Ureter (tissue), 1 donor: ENCODE measurements at regions not wholly inside any gene's neighbourhood (a gene's known extent, or its start where the extent isn't known, plus 50 kb on each side); places are given as distances from the start of the nearest gene placed in this dataset.

ENCODE experiments used
- DNase-seq: peaks from one replicate; pipeline ENCODE4 v3.0.0-alpha.2; 2020; ENCODE audit warnings: low spot score
- donor health status: DM: yes; HTN: yes; CAD: no.

DNA sequence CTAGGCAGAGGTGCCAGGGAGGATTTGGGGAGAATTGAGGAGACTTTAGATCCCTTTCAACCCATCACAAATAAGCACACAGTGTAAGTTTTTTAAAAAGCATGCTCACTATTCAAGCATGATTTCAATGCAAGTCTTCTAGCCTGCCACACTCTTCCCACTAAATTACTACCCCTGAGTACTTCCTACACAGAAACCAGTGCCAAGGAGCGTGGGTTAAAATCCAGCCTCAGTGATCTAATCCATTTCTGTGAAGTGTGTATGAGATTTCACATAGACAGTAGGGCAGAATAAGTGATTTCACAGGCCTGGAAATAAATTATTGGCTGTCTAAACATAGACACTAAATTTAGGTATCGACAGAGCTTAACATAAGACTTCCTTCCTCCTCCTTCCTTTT lies 142.9 kb upstream of the ATP1B1 start:
- no peak for DNase-seq

DNA sequence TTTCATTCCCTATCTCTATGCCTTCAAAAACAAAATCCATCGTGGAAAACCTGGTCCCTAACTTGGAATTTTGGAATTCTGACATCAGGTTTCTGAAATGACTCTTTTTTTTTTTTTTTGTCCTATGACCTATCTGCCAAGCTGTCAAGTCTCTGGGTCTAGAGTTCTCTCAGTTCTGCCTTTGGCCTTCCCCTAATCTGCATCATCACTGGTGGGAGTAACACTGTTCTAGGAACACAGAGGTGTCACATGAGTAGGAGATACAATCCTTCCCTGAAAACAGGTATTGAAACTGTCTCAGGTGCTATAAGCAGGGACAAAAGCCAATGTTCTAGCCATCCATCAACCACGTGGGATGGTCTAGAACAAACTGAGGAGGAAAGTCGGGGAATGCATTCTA lies 142.0 kb upstream of the ATP1B1 start:
- DNase-seq = no peak

DNA sequence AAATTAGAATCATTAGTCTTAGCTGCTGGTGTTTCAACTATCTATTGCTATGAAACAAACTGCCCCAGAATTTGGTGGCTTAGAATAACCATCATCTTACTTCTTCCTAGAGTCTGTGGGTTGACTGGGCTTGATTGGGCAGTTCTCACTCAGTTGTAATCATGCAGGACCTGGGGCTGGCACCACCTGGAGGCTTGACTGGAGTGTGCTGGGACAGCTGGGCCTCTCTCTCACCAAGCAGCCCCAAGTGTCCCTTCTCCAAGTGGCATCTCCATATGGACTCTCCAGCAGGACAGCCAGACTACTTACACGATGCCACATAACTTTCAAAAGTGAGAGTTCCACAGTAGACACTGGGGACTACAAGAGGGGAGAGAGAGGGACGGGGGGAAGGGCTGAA lies 140.3 kb upstream of the ATP1B1 start:
- no peak for DNase-seq

DNA sequence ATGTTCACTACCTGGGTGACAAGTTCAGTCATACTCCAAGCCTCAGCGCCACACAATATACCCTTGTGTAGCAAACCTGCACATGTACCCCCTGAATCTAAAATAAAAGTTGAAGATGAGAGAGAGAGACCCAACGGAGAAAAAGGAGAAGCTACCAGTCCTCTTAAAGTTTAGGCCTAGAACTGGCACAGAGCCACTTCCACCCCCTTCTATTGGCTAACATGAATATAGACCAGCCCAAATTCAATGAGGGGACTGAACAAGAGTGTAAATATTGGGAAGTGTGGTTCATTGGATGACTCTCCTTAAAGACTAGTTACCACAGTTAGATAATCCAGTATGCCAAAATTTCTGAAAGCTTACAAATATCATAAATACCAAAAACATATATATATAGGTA lies 139.9 kb upstream of the ATP1B1 start:
- DNase-seq = no peak

DNA sequence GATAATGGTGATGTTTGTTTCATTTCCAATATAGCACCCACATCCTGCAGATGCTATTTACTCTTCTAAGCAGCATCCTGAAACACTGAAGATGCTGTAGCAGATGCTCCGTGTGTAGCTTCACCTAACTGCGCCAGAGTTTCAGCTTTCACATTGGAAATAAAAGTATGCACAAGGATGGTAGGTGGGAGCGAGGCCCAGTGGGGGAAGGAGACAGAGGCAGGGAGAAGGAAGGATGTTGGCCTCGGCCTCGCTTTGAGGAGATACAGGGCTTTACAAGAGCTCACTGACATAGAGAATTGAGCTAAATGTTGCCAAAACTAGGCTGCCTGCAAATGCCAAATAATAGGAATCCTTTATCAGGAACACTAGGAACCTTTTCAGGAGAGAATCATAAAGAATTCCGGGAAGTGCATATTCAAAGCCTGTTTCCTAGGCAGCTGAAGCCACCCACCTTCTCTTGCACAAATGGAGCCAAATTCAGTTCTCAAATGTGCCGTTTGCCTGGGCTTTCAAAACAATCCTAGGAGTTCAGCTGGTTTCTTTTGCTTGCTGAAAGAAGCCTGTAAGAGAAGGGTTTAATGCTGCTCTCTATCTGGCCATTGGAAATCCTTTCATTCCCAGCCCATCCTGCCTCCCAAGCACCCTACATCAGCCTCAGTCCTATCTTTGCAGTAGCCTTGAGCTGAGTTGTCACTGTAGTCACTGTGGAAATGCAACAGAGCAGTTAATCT lies 135.4 kb upstream of the ATP1B1 start:
- no peak for DNase-seq

DNA sequence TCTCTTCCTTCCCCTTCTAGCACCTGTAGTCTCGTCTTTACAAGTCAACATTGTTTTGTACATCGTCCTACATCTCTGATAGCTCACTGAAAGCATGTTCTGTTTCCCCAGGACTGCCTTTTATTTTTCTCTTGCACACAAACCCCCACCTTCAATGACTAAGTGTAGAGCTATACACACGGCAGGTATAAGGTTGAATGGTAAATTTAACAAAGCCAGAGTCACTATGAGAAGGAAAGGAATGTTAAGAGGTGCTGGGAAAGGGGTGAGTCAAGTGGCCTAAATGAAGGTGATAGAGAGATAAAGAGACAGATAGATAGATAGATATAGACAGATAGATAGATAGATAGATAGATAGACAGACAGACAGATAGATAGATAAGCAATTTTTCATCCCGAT lies 134.3 kb upstream of the ATP1B1 start:
- no peak for DNase-seq

DNA sequence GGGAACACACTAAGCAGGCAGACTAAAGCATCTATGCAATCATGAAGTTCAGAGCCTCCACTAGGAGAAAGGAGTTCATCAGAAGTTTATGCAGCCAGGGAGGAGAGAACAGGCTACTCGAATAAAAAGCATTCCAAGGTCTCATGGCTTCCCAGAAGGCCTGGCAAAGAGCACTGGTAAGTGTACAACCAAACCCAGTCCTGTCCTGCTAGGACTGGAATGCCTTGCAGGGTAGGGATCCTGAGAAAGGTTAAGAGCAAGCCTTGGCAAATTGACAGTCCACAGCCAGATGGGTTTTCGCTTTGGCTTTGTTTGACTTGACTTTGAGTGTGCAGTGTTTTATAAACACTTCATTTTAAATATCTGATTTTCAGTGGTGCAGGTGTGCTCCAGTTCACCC lies 133.6 kb upstream of the ATP1B1 start:
- DNase-seq = no peak

DNA sequence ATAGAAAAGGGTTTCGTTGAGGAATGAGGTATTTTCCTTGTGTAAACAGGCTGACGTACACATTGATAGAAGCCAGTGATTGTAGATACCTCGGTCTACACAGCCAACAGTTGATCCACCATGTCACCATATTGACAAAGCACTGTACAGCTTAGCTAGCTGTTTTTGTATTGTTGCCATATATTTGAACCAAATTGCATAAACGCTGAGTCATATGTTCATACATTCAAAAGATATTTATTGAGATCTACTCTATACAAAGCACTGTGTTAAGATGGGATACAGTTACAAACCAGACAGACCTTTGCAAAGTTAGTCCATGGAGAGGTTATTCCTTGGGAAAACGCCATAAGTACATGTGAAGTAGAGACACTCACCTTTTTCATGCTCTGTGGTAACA lies 132.4 kb upstream of the ATP1B1 start:
- no peak for DNase-seq

DNA sequence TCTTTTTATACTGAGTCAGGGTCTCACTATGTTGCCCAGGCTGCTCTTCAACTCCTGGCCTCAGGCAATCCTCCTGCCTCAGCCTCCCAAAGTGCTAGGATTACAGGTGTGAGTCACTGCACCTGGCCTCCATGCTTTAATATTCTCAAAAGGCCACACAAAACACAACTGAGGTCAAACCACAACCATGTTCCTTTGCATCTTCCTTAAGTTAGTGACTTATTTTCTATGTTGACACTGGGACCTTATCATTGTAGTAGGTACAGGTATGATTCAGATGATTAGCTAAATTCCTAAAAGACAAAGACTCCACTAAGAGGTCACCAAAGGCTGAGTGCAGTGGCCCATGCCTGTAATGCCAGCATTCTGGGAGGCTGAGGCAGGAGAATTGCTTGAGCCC lies 131.9 kb upstream of the ATP1B1 start:
- DNase-seq = no peak

DNA sequence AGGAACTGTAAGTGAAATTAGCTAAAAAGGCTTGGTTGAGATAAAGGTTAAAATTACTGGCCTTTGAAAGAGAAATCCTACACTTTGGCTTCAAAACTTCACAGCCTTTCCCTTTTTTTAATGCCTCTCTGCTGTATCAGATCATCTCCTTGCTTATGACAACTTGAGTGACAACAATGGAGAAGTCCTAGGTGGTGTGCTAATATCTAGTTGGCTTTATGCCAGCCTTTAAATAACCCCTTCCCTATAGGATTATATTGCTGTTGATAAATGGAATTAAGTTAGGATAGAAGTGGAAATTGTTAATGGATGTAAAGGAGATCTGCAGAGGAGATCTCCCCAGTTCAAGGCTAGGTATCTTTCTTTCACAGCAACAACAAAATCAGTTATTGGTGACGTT lies 130.2 kb upstream of the ATP1B1 start:
- no peak for DNase-seq

DNA sequence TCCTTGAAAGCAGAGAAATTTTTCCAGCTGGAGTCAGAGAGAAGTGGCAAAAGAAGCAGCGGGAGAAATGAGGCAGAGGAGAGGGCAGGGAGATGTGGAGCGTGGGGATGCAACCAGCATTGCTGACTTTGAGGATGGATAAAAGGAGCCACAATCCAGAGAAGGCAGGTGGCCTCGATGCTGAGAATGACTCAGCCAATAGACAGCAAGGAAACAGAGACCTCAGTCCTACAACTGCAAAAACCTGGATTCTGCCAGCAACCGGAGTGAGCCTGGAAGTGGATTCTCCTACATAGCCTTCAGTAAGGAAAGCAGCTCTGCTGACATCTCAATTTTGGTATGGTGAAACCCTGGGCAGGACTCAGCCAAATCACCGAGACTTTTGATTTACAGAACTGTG lies 128.9 kb upstream of the ATP1B1 start:
- no peak for DNase-seq

DNA sequence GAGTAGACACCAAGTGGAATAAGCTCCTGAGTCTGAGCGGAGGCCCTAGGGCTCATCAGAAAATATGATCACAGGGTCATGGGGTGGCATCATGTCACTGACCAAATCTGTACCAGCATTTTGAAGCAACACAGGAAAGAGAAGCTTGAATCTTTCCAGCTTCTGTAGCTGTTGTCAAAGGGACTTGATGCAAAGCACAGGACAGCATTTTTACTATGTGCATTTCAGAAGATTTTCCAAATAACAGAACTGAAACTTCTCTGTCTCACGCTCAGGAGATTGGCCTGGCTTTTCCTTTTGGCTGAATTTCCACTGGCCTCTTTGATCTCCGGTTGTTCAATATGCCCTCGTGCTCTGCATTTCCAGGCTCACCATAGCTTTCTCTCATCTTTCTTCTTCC lies 127.2 kb upstream of the ATP1B1 start:
- DNase-seq = no peak

DNA sequence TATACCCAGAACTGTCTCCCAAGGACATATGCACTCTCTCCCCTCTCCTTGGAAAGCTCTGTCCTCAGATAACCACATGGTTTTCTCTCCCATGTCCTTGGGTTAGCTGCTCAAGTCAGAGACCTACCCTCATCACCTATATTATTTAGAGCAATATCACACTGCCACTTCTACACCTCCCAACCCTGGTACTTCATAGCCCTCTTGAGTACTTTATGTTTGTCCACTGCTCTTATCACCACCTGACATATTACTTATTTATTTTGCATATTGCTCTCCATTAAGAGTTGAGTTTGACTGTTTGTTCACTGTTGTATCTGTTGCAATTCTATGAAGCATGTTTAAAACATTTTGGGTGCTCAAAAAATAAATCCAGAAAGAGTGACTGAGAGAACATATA lies 126.3 kb upstream of the ATP1B1 start:
- no peak for DNase-seq

DNA sequence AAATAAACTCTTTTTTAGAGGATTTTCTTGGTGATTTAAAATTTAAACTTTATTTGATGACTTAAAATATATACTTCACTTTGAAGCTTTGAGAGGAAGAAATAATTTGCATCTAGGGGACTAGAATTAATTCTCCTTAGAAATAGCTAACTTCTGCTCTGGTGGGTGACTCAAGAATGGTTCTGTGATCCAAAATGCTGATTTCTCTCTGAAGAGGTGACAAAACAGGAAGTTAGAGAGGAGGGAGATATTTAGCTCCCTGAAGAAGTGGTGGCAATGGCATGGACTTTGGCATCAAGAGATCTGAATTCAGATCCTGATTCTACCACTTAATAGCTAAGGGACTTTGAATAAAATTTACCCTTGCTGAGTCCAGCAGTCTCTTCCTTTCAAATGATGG lies 125.8 kb upstream of the ATP1B1 start:
- no peak for DNase-seq

DNA sequence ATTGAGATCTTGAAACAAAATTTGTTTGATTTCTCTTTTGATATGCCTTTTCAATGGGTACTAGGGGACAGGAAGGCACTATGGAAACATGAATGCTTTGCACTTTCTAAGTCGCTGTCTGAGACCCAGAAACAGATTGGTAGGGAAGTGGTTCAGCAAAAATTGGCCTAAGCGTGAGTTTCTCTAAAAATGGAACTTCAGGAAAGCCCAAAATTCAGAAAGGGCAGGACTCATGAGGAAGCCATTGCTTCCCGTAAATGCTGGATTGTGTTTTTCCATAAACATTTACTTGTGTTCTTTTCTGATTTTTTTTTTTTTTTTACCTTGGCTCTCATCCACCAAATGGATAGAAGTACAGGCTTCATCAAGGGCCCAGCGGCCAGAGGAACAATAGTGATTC lies 123.7 kb upstream of the ATP1B1 start:
- no peak for DNase-seq

DNA sequence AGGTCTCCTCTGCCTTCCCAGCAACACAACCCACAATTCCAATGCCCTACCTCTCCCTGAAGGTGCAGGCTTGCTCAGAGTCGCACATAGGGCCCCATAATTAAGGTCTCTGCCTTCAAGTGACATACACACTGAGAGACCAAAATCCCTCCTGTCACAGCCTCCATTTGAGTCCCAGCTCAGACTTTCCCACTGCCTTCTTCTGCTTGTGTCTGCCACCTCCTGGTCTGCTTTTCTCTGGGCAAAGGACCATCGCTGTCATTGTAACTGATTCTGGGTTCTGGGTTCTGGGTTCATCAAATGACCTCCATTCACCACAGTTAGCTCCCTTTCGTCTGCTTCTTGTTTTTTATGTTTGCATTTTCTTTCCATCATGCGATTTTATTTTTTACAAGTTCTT lies 119.2 kb upstream of the ATP1B1 start:
- no peak for DNase-seq

DNA sequence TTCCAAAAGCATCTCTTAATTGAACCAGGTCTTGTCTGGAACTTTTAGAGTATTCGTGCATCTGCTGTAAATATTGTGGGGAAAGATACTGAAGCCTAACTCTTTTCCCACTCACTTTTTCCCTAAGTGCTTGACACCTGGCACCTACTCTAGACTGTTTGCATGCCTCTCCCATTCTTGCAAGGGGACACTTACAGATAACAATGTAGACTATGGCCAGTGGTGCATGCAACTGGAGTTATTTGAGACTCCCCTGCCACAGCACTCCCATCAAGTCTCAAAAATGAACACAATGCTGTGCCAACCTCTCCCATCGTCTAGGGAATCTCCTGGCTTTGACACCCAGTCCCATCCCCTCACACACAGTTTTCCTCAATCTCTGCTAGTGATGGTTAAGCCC lies 118.6 kb upstream of the ATP1B1 start:
- no peak for DNase-seq

DNA sequence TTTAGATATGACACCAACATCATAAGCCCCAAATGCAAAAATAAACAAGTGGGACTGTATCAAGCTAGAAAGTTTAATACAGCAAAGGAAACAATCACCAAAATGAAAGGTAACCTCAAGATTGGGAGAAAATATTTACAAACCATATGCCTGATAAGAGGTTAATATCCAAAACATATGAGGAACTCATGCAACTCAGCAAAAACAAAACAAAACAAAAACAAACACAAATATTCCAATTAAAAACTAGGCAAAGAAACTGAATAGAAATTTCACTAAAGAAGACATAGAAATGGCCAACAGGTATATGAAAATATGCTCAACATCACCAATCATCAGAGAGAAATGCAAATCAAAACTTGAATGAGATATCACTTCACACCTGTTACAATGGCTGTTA lies 116.5 kb upstream of the ATP1B1 start:
- no peak for DNase-seq

DNA sequence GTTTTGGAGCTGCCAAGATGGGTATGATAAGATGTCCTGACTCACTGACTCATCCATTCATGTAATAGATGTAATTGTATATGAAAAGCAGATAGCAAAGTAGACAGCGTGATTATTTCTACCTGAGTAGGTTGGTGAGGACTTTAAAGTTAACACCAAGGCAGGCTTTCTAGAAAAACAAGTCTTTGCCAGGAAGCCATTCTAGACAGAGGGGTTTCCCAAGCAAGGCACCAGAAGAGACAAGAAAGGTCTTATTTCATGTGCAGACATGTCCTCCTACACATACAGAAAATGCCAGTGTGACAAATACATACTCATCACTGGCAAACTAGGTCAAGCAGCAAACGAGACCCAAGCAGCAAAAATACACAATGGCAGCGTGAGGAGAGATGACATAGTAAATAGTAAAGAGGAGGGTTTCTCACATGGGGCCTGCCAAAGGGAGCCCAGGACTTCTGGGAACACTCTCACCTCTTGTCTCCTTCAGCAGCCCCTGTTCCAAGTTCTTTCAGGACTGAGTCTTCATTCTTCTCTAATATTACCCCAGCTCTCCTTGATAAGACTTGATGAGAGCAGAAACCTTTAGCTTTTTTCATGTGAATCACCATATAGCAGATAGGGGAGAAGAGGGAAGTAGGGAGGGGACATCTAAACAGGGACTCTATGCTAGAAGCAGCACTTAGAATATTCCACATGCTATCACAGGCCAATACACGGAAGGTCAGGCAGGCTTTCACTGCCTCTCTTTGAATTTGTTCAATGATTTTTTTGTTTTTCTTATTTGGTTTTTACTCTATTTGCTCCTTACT lies 114.6 kb upstream of the ATP1B1 start:
- no peak for DNase-seq

DNA sequence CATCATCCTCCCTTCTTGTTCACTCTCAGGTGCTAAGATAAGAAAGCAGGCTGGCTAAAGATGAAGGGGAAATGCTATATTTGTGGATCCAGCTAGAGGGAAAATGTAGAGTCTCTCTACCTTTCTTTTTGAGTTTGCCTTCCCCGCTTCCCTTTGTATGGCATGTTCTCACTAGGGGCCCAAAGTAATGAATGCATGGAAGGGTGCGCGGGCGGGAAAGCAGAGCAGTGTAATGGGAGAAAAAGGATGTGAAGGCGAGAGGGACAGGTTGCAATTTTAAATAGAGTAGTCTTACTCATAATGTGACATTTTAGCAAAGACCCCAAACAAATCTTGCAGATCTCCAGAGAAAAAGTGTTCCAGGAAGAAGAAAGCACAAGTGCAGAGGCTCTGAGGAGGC lies 105.1 kb upstream of the ATP1B1 start:
- DNase-seq = no peak

DNA sequence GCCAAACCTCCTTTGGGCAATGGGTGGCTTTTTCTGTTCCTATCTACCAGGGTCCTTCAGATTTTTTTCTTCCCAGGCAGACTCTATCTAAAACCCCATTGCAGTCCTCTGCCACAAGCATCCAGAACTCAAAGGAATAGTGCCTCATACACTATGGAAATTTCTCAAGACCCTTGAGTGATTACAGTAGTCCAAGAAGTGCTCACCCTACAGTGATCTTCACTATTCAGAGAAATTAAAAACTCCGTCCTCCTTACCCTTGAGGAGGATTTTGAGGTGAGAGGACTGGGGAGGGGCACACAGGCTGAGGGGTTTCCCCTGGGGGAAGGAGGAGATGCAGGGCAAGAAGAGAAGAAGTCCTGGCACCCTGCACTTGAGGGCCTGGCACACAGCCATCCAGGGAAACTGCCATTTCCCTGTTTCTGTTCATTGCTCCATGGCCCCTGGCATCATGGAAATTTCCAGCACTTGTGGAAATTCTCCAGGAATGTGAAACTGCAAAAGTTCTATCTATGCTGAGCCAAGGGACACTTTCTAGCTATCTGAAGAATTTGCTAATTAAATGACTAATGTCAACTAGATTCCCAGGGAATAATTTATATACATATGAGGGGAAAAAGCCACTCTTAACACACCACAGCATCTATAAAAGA lies 102.5 kb upstream of the ATP1B1 start:
- DNase-seq = no peak

DNA sequence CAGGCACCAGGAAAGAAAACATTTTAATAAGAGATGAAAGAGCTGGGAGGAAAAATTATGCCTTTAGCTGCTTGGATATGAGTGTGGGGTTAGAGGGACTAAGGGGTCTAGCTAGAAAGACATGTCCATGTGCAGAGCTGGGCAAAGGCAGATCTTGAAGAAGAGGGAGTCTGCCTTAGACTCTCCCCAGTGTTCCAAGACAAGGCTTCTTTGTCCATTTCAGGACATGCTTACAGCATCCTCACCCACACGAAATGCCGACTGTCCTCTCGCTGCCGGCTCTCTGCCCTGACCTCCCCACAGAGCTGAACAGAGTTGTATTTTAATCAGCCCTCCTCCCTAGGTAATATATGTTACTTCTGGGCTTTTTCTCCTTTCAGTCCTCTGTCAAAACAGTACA lies 100.7 kb upstream of the ATP1B1 start:
- DNase-seq = no peak

DNA sequence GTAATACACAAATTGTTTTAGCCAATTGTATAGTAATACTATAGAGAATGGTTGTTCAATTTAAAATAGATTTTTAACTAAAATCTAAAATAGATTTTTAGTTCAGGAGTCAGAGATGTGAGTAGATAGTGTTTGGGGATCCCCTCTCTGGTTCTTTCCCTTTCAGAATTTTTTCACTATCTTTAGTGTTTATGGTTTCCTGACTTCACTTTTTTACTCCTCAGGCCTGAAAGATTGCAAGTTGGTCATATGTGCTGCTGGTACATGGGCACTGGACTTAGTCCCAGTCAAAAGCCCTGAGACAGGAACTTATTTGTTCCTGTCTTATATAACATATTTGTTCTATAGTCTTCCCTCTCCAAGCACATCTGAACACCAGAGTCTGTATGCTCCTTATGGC lies 96.8 kb upstream of the ATP1B1 start:
- no peak for DNase-seq
